Suprapubic skin (tissue), 4 donors: ENCODE measurements at regions not wholly inside any gene's neighbourhood (a gene's known extent, or its start where the extent isn't known, plus 50 kb on each side); places are given as distances from the start of the nearest gene placed in this dataset.
"Not testable (repeated sequence)": the region's sequence is repeated elsewhere in the genome, so short reads cannot be mapped to it uniquely, and the experiment has no call there.

Experiments
- DNase-seq, 2 donors: peaks; one replicate each; pipeline ENCODE4 v3.0.0-alpha.2; 2019; ENCODE audit warnings: low spot score in 2 of 2
- H3K27ac ChIP-seq: fragments of 200-600 bp; sonication (generic); one replicate; pipeline ENCODE4 v1.5.1; 2019
- H3K27me3 ChIP-seq: fragments of 200-600 bp; sonication (generic); one replicate; pipeline ENCODE4 v1.5.1; 2019
- H3K36me3 ChIP-seq: fragments of 200-600 bp; sonication (generic); one replicate; pipeline ENCODE4 v1.5.1; 2019
- H3K4me1 ChIP-seq: fragments of 200-600 bp; sonication (generic); one replicate; pipeline ENCODE4 v1.5.1; 2019
- H3K4me3 ChIP-seq: fragments of 200-600 bp; sonication (generic); one replicate; pipeline ENCODE4 v1.5.1; 2019; ENCODE audit warnings: mild to moderate bottlenecking
- H3K9me3 ChIP-seq: fragments of 200-600 bp; sonication (generic); one replicate; pipeline ENCODE4 v1.5.1; 2019
- CTCF ChIP-seq, 2 donors: fragments of 200-600 bp in 1 of 2; fragments of 450-650 bp in 1 of 2; sonication (generic) in 1 of 2; IDR thresholded peaks; one replicate each; pipeline ENCODE4 v1.5.1; 2016 to 2019; ENCODE audit warnings: antibody characterized with exemption in 2 of 2, mild to moderate bottlenecking in 1 of 2, moderate library complexity in 1 of 2
- EP300 ChIP-seq: sonication (generic); formaldehyde crosslinking; IDR thresholded peaks from one replicate; pipeline ENCODE4 v1.6.1; 2017; ENCODE audit warnings: antibody characterized with exemption
- POLR2A ChIP-seq, 2 donors: fragments of 450-650 bp; IDR thresholded peaks; one replicate each; pipeline ENCODE4 v1.6.1; 2017; ENCODE audit warnings: antibody characterized with exemption in 2 of 2, mild to moderate bottlenecking in 2 of 2, moderate library complexity in 2 of 2
- POLR2AphosphoS5 ChIP-seq, 3 donors: sonication (generic); formaldehyde crosslinking; IDR thresholded peaks; one replicate each; pipeline ENCODE4 v1.6.1; 2017; ENCODE audit warnings: antibody characterized with exemption in 3 of 3
- WGBS: methylation state at CpG from one replicate; pipeline ENCODE4 v1.1.5; 2018; 5-methylcytosine and 5-hydroxymethylcytosine counted together

- no peaks in the 10 kb centered on the region for H3K36me3 ChIP-seq
- H3K27ac ChIP-seq: no peak overlapping the region
- TF ChIP-seq POLR2AphosphoS5 (IDR thresholded peaks at IDR 0.05): no peak
- no peak for TF ChIP-seq CTCF (IDR thresholded peaks at IDR 0.05)
- TF ChIP-seq EP300: no peak
- no peak for TF ChIP-seq POLR2A (IDR thresholded peaks at IDR 0.05)
- 78% methylated on average over 7 of the region's 10 CpGs for WGBS
- H3K27me3 ChIP-seq: no peaks in the 10 kb centered on the region
- H3K4me3 ChIP-seq: no peak overlapping the region
- H3K4me1 ChIP-seq: no peaks in the 10 kb centered on the region
- no peak for DNase-seq
- H3K9me3 ChIP-seq: no peaks in the 10 kb centered on the region
Observed at GRCh38 chr11:134944986-134945385, 532.9 kb upstream of the B3GAT1 start.

- WGBS: 46% methylated on average over 3 of the region's 5 CpGs
- no peaks in the 10 kb centered on the region for H3K4me1 ChIP-seq
Observed at GRCh38 chr11:134944131-134944530, 532.1 kb upstream of the B3GAT1 start.

GRCh38 chr11:134943544-134943943, 531.5 kb upstream of the B3GAT1 start:
- H3K9me3 ChIP-seq: no peaks in the 10 kb centered on the region
- H3K4me3 ChIP-seq: no peak overlapping the region
- 82% methylated on average over 6 of the region's 6 CpGs for WGBS
- H3K27me3 ChIP-seq: no peaks in the 10 kb centered on the region
- no peaks in the 10 kb centered on the region for H3K4me1 ChIP-seq
- DNase-seq: no peak
- no peaks in the 10 kb centered on the region for H3K36me3 ChIP-seq
- TF ChIP-seq POLR2A (IDR thresholded peaks at IDR 0.05) (no peak), EP300 (no peak), POLR2AphosphoS5 (IDR thresholded peaks at IDR 0.05) (no peak), CTCF (IDR thresholded peaks at IDR 0.05) (no peak)
- no peak overlapping the region for H3K27ac ChIP-seq

More at GRCh38 chr11:134944131-134944530, 532.1 kb upstream of the B3GAT1 start:
- H3K36me3 ChIP-seq: no peaks in the 10 kb centered on the region
- no peak overlapping the region for H3K4me3 ChIP-seq
- no peak overlapping the region for H3K27ac ChIP-seq
- no peak for DNase-seq
- H3K9me3 ChIP-seq: no peaks in the 10 kb centered on the region
- TF ChIP-seq CTCF (IDR thresholded peaks at IDR 0.05): no peak
- no peak for TF ChIP-seq POLR2AphosphoS5 (IDR thresholded peaks at IDR 0.05)
- TF ChIP-seq EP300: no peak
- TF ChIP-seq POLR2A (IDR thresholded peaks at IDR 0.05): no peak
- no peaks in the 10 kb centered on the region for H3K27me3 ChIP-seq

GRCh38 chr11:134942681-134943080, 530.6 kb upstream of the B3GAT1 start:
- H3K4me1 ChIP-seq: no peaks in the 10 kb centered on the region
- H3K4me3 ChIP-seq: no peak overlapping the region
- H3K27me3 ChIP-seq: no peaks in the 10 kb centered on the region
- H3K9me3 ChIP-seq: no peaks in the 10 kb centered on the region
- H3K36me3 ChIP-seq: no peaks in the 10 kb centered on the region
- WGBS: 79% methylated on average over 12 of the region's 12 CpGs
- no peak for TF ChIP-seq POLR2A (IDR thresholded peaks at IDR 0.05)
- no peak for TF ChIP-seq CTCF (IDR thresholded peaks at IDR 0.05)
- no peak for TF ChIP-seq POLR2AphosphoS5 (IDR thresholded peaks at IDR 0.05)
- TF ChIP-seq EP300: no peak
- H3K27ac ChIP-seq: no peak overlapping the region
- DNase-seq: no peak

GRCh38 chr11:134941936-134942600, 530.0 kb upstream of the B3GAT1 start:
- not testable (repeated sequence) for H3K4me1 ChIP-seq, H3K4me3 ChIP-seq, H3K9me3 ChIP-seq, H3K36me3 ChIP-seq, H3K27me3 ChIP-seq, DNase-seq, H3K27ac ChIP-seq
- 48% methylated on average over 16 of the region's 18 CpGs for WGBS

GRCh38 chr11:134941326-134941725, 529.3 kb upstream of the B3GAT1 start:
- Histone ChIP-seq H3K4me3 (no peak overlapping the region), H3K27ac (no peak overlapping the region), H3K36me3 (no peaks in the 10 kb centered on the region), H3K9me3 (no peaks in the 10 kb centered on the region), H3K27me3 (no peaks in the 10 kb centered on the region), H3K4me1 (no peaks in the 10 kb centered on the region)
- no peak for DNase-seq
- WGBS: 75% methylated on average over 5 of the region's 5 CpGs
- TF ChIP-seq EP300 (no peak), POLR2A (IDR thresholded peaks at IDR 0.05) (no peak), CTCF (IDR thresholded peaks at IDR 0.05) (no peak), POLR2AphosphoS5 (IDR thresholded peaks at IDR 0.05) (no peak)
